ENCODE measurements at regions not wholly inside any gene's neighbourhood (a gene's known extent, or its start where the extent isn't known, plus 50 kb on each side); places are given as distances from the start of the nearest gene placed in this dataset.
"Not testable (repeated sequence)": the region's sequence is repeated elsewhere in the genome, so short reads cannot be mapped to it uniquely, and the experiment has no call there.

DNA sequence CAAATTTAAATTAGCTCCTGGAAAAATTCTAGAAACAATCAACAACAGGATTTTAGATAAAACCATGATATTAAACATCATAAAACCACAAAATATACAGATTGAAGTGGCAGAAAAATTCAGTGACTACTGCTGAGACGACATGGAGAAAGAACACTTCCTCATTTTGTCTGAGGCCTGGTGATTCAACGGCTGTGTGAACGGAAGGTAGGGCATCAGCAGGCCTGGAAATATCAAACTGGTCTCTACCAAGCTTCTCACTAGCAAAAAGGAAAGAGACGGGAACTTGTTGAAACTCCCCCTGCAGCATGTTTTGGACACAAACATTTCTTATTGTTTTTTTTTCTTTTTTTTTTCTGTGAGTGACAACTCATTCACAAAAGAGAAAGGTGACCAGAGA, 58.0 kb upstream of the AHI1 start:
- Mint-ChIP-seq H3K27me3 (peaks cover 21% of the 10 kb centered on the region), H3K9me3 (no peaks in the 10 kb centered on the region), H3K4me1 (peaks cover 10% of the 10 kb centered on the region), H3K27ac (no peak overlapping the region), H3K4me3 (no peak overlapping the region), H3K36me3 (no peaks in the 10 kb centered on the region)
- DNase-seq: no peak

DNA sequence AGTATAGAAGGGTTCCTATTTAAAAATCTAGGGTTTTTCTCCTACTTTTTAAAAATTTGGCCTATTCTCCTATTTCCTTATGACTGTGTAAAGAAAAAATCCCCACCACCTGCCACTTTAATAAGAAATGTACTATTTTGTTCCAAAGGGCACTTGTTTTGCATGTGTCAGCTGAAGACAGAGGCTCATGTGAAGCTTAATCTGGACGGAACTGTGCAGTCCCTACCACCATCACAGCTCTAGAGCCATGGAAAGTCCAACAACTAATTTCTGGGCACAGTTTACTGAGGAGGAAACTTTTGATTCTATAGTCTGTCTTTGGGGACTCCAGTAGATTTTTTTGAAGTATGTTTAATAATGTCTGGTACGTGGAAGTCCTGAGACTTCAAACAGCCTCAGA, 60.0 kb upstream of the AHI1 start:
- no peak overlapping the region for H3K27ac Mint-ChIP-seq
- H3K9me3 Mint-ChIP-seq: peaks cover 3% of the 10 kb centered on the region
- peaks cover 1% of the 10 kb centered on the region for H3K36me3 Mint-ChIP-seq
- no peak overlapping the region for H3K4me3 Mint-ChIP-seq
- H3K4me1 Mint-ChIP-seq: peaks cover 16% of the 10 kb centered on the region
- no peak for DNase-seq
- peaks cover 26% of the 10 kb centered on the region for H3K27me3 Mint-ChIP-seq

DNA sequence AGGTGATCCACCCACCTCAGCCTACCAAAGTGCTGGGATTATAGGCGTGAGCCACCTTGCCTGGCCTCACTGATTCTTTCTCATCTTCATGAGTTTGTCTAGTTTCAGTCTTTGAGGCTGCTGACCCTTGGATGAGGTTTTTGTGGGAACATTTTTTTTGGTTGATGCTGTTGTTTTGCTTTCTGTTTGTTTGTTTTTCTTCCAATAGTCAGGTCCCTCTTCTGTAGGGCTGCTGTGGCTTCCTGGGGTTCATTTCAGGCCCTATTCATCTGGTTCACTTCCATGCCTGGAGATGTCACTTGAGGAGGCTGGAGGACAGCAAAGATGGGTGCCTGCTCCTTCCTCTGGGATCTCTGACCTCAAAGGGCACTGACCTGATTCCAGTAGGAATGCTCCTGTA, 68.1 kb upstream of the AHI1 start:
- Mint-ChIP-seq H3K27me3 (peaks cover 20% of the 10 kb centered on the region), H3K36me3 (peaks cover 16% of the 10 kb centered on the region), H3K4me1 (peaks cover 36% of the 10 kb centered on the region)
- not testable (repeated sequence) for H3K27ac Mint-ChIP-seq, H3K9me3 Mint-ChIP-seq, DNase-seq, H3K4me3 Mint-ChIP-seq

DNA sequence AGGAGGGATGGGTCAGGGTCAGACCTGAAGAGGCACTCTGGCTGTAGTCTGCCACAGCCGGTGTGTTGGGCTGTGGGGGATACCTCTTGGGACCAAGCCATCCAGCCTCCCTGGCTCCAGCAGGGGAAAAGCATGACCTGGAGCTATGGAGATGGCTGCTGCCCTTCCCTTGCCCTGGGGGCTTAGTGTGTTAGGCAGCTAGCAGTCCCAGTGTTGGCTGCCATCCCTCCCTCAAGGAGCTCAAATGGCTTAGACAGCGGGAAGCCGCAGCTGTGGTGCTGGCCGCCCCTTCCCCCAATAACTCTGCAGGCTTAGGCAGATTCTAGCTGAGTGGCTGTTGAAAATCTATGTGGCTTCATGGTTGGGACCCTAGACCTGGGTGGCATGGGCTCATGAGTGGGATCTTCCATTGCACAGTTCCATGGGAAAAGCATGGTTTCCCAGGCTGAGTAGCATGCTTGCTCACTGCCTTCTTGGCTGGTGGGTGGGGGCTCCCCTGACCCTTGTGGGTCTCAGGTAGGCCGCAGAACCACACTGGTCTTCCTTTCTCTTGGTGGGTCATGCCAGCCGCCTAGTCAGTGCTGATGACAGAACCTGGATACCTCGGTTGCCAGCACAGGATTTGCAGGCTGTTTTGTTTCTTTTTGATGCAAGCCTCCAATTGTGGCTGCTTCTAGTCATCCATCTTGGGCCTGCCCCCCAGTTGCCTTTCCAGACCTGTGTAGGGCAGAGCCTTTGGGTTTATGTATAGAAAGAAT, 69.0 kb upstream of the AHI1 start:
- peaks cover 14% of the 10 kb centered on the region for H3K27me3 Mint-ChIP-seq
- no peak for DNase-seq
- H3K4me1 Mint-ChIP-seq: peaks cover 30% of the 10 kb centered on the region
- no peaks in the 10 kb centered on the region for H3K9me3 Mint-ChIP-seq
- H3K27ac Mint-ChIP-seq: no peak overlapping the region
- H3K4me3 Mint-ChIP-seq: no peak overlapping the region
- peaks cover 15% of the 10 kb centered on the region for H3K36me3 Mint-ChIP-seq

DNA sequence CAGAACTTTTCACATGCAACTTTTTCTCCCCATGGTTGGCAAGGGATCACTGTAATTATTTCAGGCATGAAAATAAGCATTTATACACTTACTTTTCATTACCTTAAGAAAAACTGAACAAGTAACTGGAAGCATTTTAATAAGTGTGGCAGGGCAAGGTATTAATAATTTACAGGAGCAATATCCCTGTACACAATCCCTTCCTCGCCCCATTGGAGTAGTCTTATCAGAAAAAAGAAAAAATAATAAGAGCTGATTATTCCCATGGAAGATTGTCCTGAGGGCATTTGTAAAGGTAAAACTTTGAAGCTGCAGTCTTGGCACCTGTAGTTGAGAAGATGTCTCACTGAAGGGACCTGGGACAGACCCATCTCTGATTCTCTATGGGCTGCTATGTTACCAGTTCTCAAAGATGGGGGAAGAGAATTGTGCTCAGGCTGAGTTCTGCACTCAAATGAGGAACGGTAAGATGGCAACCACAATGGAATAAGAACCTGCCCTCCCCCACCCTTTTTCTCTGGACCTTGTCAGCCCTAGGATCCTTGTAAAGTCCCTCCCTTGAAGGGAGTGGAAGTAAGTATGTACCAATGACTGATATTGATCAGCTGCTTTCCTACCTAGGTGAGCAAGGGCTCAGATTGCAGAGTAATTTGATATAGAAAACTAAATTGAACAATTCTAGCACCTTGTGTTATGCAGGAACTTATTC, 70.0 kb upstream of the AHI1 start:
- DNase-seq: no peak
- peaks cover 15% of the 10 kb centered on the region for H3K36me3 Mint-ChIP-seq
- H3K27me3 Mint-ChIP-seq: peaks cover 10% of the 10 kb centered on the region
- no peak overlapping the region for H3K4me3 Mint-ChIP-seq
- peak overlapping the region; percentile 61 for H3K27ac Mint-ChIP-seq
- H3K4me1 Mint-ChIP-seq: peaks cover 30% of the 10 kb centered on the region
- no peaks in the 10 kb centered on the region for H3K9me3 Mint-ChIP-seq

DNA sequence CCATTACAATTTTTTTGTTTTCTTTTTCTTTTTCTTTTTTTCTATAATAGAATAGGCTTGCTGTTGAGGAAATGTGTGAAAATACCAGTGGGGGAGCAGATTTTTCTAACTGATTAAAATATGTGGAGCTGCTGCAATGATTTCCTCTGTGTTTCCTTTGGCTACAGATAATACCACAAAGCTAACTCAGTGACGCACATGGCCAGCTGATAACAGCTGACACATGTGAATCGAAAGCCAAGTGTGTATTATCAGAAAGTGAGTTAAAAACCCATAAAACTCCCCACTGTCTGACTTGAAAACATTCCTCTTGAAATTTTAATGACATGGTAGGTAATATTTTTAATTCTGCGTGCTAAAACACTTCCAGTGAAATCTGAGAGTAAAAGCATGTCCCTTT, 70.8 kb upstream of the AHI1 start:
- Mint-ChIP-seq H3K9me3 (no peaks in the 10 kb centered on the region), H3K27me3 (peaks cover 7% of the 10 kb centered on the region), H3K27ac (peak overlapping the region; percentile 69), H3K36me3 (peaks cover 10% of the 10 kb centered on the region), H3K4me1 (peaks cover 30% of the 10 kb centered on the region), H3K4me3 (no peak overlapping the region)
- DNase-seq: peak; percentile 43

DNA sequence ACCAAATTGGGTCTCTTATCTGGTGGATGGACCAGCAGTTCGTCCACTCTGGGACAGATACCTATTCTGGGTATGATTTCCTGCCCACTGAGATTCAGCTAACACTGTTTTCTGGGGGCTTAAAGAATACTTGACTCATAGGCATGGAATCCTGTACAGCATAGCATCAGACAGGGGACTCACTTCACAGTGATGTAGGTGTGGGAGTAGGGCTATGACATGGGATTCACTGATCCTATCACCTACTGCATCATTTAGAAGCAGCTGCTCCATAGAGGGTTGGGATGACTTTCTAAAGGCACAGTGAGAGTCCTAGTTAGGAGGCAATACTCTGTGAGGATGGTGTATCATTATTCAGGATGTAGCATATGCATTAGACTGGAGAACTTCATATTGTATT, 74.5 kb upstream of the AHI1 start:
- Mint-ChIP-seq H3K9me3 (peaks cover 2% of the 10 kb centered on the region), H3K4me1 (peaks cover 33% of the 10 kb centered on the region)

DNA sequence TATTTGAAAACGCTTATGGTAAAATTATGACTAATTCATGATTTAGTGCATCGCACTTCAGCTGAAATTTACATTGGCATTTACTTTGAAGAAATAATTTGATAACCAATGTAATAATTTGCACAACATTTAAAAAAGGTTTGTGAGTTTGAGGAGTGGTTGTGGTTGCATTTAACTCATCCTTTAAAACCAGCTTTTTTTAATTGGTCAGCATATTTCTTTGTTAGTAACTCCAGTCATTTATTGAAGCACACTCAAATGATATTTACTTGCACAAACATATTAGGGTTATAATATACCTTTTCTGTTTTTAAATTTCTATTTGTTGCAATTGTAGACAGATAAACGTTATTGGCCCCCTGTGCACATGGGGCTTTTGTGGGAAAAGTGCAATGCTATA, 78.1 kb upstream of the AHI1 start:
- H3K27ac Mint-ChIP-seq: peak overlapping the region; percentile 87
- no peaks in the 10 kb centered on the region for H3K27me3 Mint-ChIP-seq
- DNase-seq: no peak
- peaks cover 3% of the 10 kb centered on the region for H3K9me3 Mint-ChIP-seq
- no peak overlapping the region for H3K4me3 Mint-ChIP-seq
- H3K36me3 Mint-ChIP-seq: peaks cover 16% of the 10 kb centered on the region
- H3K4me1 Mint-ChIP-seq: peaks cover 23% of the 10 kb centered on the region

More for the DNA sequence above, 74.5 kb upstream of the AHI1 start:
- no peak overlapping the region for H3K27ac Mint-ChIP-seq
- no peak for DNase-seq
- peaks cover 2% of the 10 kb centered on the region for H3K36me3 Mint-ChIP-seq
- no peak overlapping the region for H3K4me3 Mint-ChIP-seq
- peaks cover 6% of the 10 kb centered on the region for H3K27me3 Mint-ChIP-seq

DNA sequence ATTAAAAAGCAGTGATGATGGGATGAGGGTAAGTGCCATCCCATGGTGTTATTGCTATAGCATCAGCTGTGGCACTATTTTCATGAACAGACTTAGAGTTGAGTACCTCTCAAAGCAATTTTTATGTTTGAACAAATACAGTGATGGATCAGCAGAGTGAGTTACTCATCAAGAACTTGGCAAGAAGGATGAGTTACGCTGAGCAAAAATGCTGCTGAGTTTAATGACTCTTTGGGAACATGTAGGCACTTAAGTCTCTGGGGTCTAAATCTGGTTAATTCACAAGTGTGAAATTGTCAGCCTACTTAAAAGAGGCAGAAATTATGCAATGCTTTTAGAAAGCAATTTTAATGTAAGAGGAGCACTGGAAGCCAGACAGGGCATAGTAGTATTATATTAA, 78.5 kb upstream of the AHI1 start:
- H3K27me3 Mint-ChIP-seq: no peaks in the 10 kb centered on the region
- H3K9me3 Mint-ChIP-seq: peaks cover 3% of the 10 kb centered on the region
- H3K36me3 Mint-ChIP-seq: peaks cover 16% of the 10 kb centered on the region
- H3K4me1 Mint-ChIP-seq: peaks cover 26% of the 10 kb centered on the region
- DNase-seq: no peak
- H3K27ac Mint-ChIP-seq: peak overlapping the region; percentile 87
- H3K4me3 Mint-ChIP-seq: no peak overlapping the region

DNA sequence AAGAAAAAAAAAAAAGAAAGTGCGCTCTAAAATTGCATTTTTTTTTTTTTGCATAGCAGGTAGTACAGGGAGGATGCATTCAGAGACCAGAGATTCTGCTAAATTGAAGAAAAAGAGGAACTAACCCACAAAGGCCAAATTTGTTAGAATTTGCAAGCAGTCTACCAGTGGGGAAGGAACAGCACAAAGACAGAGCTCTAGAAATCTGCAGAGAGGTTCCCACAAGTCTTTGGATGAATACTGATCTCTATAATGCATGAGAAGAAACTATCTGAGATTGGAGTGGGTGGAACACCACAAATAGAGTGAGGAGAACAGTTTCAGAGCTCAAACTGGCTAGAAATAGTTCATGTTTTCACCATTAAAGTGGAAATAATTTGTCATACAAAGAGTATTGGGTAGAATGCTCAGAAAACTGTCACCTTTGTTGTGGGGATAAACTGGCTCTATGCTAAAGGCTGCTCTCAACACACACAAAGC, 79.6 kb upstream of the AHI1 start:
- Mint-ChIP-seq H3K4me1 (peaks cover 31% of the 10 kb centered on the region), H3K9me3 (peaks cover 3% of the 10 kb centered on the region), H3K27me3 (peaks cover under 1% of the 10 kb centered on the region), H3K27ac (peak overlapping the region; percentile 94), H3K4me3 (no peak overlapping the region), H3K36me3 (peaks cover 20% of the 10 kb centered on the region)
- no peak for DNase-seq

DNA sequence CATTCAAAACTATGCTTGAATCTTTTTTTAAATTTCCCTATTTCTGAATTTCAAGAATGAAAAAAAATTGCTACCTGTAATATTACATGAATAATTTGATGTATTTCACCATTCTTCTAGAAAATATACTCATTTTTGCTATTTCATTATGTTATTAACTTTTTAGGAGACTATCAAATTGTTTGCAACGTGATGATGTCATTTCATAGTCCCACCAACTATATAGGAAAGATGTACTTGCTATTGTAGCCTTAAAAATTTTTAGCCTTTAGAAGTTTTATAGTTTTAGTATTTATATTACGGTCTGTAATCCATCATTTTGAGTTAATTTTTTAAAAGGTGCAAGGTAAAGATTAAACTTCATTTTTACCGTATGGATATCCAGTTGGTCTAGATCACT, 81.4 kb upstream of the AHI1 start:
- H3K9me3 Mint-ChIP-seq: peaks cover 5% of the 10 kb centered on the region
- no peak for DNase-seq
- H3K27me3 Mint-ChIP-seq: peaks cover 5% of the 10 kb centered on the region
- no peak overlapping the region for H3K4me3 Mint-ChIP-seq
- H3K27ac Mint-ChIP-seq: no peak overlapping the region
- H3K4me1 Mint-ChIP-seq: peaks cover 40% of the 10 kb centered on the region
- H3K36me3 Mint-ChIP-seq: peaks cover 29% of the 10 kb centered on the region

DNA sequence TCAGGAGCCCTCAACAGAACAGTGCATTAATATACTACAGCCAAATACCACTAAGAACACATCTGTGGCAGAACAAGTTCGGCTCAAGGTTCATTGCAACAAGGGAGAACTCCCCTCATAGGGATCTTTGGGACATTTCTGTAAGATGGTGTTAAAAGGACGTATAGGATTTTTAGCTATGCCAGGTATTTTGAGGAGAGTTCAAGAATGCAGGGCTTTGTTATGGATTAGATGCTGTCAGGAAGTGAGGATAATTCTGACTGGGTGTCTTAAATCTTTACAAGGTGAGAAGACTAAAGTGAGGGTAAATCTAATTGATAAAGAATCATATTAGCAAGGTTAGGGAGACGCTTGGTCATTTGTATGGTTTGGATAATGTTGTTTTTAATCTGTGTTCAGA, 83.7 kb upstream of the AHI1 start:
- peaks cover 5% of the 10 kb centered on the region for H3K9me3 Mint-ChIP-seq
- H3K36me3 Mint-ChIP-seq: peaks cover 46% of the 10 kb centered on the region
- H3K4me1 Mint-ChIP-seq: peaks cover 44% of the 10 kb centered on the region
- no peak overlapping the region for H3K4me3 Mint-ChIP-seq
- peaks cover 5% of the 10 kb centered on the region for H3K27me3 Mint-ChIP-seq
- DNase-seq: no peak
- no peak overlapping the region for H3K27ac Mint-ChIP-seq

DNA sequence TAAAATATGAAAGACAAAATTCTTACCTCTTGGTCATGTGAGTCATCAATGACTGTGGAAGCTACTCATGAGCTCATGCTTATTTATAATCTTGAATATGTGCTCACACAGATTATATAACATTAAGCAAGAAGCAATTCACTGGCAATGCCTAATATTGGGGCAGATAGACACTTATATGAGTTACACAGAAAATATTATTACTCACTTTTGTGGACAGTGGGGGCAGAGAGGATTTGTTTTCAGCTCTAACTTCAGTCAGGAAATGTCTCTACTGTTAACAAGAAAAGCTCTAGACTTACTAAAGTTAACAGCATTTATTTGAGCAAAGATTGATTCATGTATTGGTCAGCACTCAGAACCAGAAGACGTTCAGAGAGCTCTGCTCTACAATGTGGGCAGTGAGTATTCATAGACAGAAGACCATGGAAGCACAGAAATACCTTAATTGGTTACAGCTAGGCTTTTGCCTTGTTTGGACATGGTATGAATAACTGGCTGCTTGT, 85.8 kb upstream of the AHI1 start:
- Mint-ChIP-seq H3K4me1 (peaks cover 37% of the 10 kb centered on the region), H3K27ac (peak overlapping the region; percentile 69), H3K9me3 (peaks cover 14% of the 10 kb centered on the region), H3K36me3 (peaks cover 50% of the 10 kb centered on the region), H3K27me3 (peaks cover 9% of the 10 kb centered on the region), H3K4me3 (no peak overlapping the region)
- DNase-seq: no peak

DNA sequence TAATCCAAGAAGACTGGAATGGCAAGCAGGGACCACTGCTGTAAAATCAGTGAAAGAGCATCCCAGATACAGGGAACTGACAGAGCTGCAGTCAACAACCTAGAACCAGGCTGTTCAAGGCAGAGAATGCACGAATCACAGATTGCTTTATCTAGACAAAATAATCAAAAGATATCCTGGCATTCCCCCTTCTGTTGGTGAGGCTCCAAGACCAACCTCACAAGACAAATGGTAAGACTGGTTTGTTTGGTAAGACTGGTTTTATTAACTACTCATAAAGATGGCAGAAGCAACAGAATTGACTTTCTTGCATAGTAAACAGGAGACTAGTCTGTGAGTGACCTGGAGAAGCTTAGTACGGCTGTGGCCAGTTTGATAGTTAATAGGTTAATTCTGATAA, 88.8 kb upstream of the AHI1 start:
- Mint-ChIP-seq H3K27ac (peak overlapping the region; percentile 89), H3K4me1 (peaks cover 30% of the 10 kb centered on the region), H3K36me3 (peaks cover 64% of the 10 kb centered on the region), H3K9me3 (peaks cover 28% of the 10 kb centered on the region), H3K4me3 (no peak overlapping the region), H3K27me3 (peaks cover 9% of the 10 kb centered on the region)
- DNase-seq: no peak

DNA sequence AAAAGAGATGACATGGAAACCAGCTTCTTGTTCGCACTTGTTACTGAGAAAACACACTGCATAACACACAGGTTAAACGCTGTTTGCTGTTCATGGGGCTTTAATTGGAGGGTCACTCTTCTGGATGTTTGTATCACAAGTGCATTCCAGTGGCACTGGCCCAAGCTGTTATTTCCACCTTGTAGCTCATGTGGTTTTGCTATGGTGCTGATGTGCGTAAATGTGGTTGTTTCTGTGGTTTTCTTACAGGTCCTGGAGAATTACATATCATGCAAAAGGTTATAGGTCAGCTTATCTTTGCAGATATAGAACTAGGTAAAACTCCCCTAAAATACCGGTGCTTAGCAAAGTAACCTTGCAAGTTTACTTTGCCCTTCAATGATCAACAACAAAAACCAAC, 89.3 kb upstream of the AHI1 start:
- Mint-ChIP-seq H3K27ac (peak overlapping the region; percentile 89), H3K4me1 (peaks cover 29% of the 10 kb centered on the region), H3K9me3 (peaks cover 28% of the 10 kb centered on the region), H3K4me3 (no peak overlapping the region), H3K27me3 (peaks cover 9% of the 10 kb centered on the region), H3K36me3 (peaks cover 63% of the 10 kb centered on the region)
- peak; percentile 42 for DNase-seq

All from activated naive CD8-positive, alpha-beta T cell treated with anti-CD3 and anti-CD28 coated beads for 36 hours (primary cell).